ENCODE measurements at regions not wholly inside any gene's neighbourhood (a gene's known extent, or its start where the extent isn't known, plus 50 kb on each side); places are given as distances from the start of the nearest gene placed in this dataset.

GRCh38 chr1:204814166-204814884 lies 56.3 kb upstream of the NFASC start:
- no peak overlapping the region for H2BK120ac ChIP-seq (ENCODE audit: low read depth, low read length, poor library complexity, severe bottlenecking)
- no peak overlapping the region for H3K23ac ChIP-seq (ENCODE audit: insufficient read length, low read depth, low read length)
- no peak overlapping the region for H2BK15ac ChIP-seq (ENCODE audit: low read depth, low read length)
- H2BK20ac ChIP-seq (ENCODE audit: low read depth, low read length, poor library complexity, severe bottlenecking): no peak overlapping the region
- H2AK5ac ChIP-seq (ENCODE audit: insufficient read length, low read length): no peak overlapping the region
- no CpG with 5 or more reads among the region's 7 CpGs for WGBS (ENCODE audit: extremely low coverage, insufficient read length, low lambda C conversion rate)
- H4K91ac ChIP-seq (ENCODE audit: insufficient read length, low read depth, low read length): no peak overlapping the region
- Mint-ChIP-seq H3K27ac (no peak overlapping the region), H3K27me3 (ENCODE audit: low read depth) (peaks cover 6% of the 10 kb centered on the region), H3K9me3 (no peaks in the 10 kb centered on the region), H3K36me3 (ENCODE audit: insufficient read depth in 1 of 3, low read depth in 3 of 3) (no peaks in the 10 kb centered on the region), H3K4me1 (no peaks in the 10 kb centered on the region), H3K4me3 (no peak overlapping the region; a peak in 1 of 5 replicates)
- no peak overlapping the region for H3K18ac ChIP-seq (ENCODE audit: insufficient read length, low read depth, low read length)
- no peak overlapping the region for H2BK12ac ChIP-seq (ENCODE audit: insufficient read length, low read depth, low read length)
- TF ChIP-seq CTCF (conservative IDR thresholded peaks at IDR 0.05): no peak
- no peaks in the 10 kb centered on the region for H3K79me1 ChIP-seq (ENCODE audit: insufficient read depth, low read depth, low read length, poor library complexity, severe bottlenecking)
- H3K9ac ChIP-seq (ENCODE audit: extremely low read depth, insufficient read length, low read length): no peak overlapping the region
- no peak overlapping the region for H3K27ac ChIP-seq (ENCODE audit: insufficient read length, low read depth, low read length)
- no peak overlapping the region for H2BK5ac ChIP-seq (ENCODE audit: insufficient read length, low read length)
- H4K20me1 ChIP-seq (ENCODE audit: control insufficient read depth, insufficient read depth, insufficient read length): no peaks in the 10 kb centered on the region
- H3K27me3 ChIP-seq (ENCODE audit: insufficient read depth, low read length): no peaks in the 10 kb centered on the region; the same call in 1 of the 2 replicates
- no peak for DNase-seq
- no peaks in the 10 kb centered on the region for H3K23me2 ChIP-seq (ENCODE audit: insufficient read length, low read depth, low read length, poor library complexity, severe bottlenecking)
- H3K4ac ChIP-seq (ENCODE audit: low read depth, low read length): no peak overlapping the region
- H3K4me1 ChIP-seq (ENCODE audit: insufficient read depth, low read length): no peaks in the 10 kb centered on the region
- no peak overlapping the region for H3K56ac ChIP-seq (ENCODE audit: insufficient read length, low read depth, low read length)
- no peaks in the 10 kb centered on the region for H3K79me2 ChIP-seq (ENCODE audit: insufficient read depth, low read length)
- no peak overlapping the region for H3K4me2 ChIP-seq (ENCODE audit: insufficient read depth, insufficient read length, low read length)
- H4K8ac ChIP-seq (replicated peaks; ENCODE audit: insufficient read length, low read depth, low read length): no peak overlapping the region
- no peak overlapping the region for H3T11ph ChIP-seq (ENCODE audit: low read length)
- H3K9me3 ChIP-seq (ENCODE audit: control insufficient read depth, low read depth, low read length): no peaks in the 10 kb centered on the region
- no peak overlapping the region for H4K5ac ChIP-seq (ENCODE audit: insufficient read length, low read depth, low read length)
- no peak overlapping the region for H2AFZ ChIP-seq (ENCODE audit: low read length)
- H3K14ac ChIP-seq (ENCODE audit: insufficient read depth, low read length): no peak overlapping the region
